Esophagus muscularis mucosa (tissue), 4 donors: ENCODE measurements at regions not wholly inside any gene's neighbourhood (a gene's known extent, or its start where the extent isn't known, plus 50 kb on each side); places are given as distances from the start of the nearest gene placed in this dataset.

ENCODE experiments used
- DNase-seq: peaks from one replicate; pipeline ENCODE4 v3.0.0-alpha.2; 2017; ENCODE audit errors: extremely low spot score
- H3K27ac ChIP-seq, 4 donors: fragments of 200-600 bp; sonication (generic); replicated peaks in 1 of 4; 1 replicate in 3 of 4; 2 replicates in 1 of 4; pipeline ENCODE4 v1.5.1; 2016 to 2019; ENCODE audit warnings: mild to moderate bottlenecking in 1 of 4
- H3K27me3 ChIP-seq, 4 donors: fragments of 200-600 bp; sonication (generic); one replicate each; pipeline versions ENCODE4 v1.5.1 to v1.6.0; 2016 to 2019
- H3K36me3 ChIP-seq, 4 donors: fragments of 200-600 bp; sonication (generic); one replicate each; pipeline ENCODE4 v1.5.1; 2016 to 2019
- H3K4me1 ChIP-seq, 4 donors: fragments of 200-600 bp; sonication (generic); one replicate each; pipeline ENCODE4 v1.5.1; 2016 to 2019
- H3K4me3 ChIP-seq, 4 donors: fragments of 200-600 bp; sonication (generic); 1 replicate in 2 of 4; 2 replicates in 2 of 4; pipeline ENCODE4 v1.5.1; 2016 to 2019; ENCODE audit warnings: mild to moderate bottlenecking in 4 of 4, moderate library complexity in 1 of 4
- H3K9me3 ChIP-seq, 4 donors: fragments of 200-600 bp; sonication (generic); 1 replicate in 3 of 4; 2 replicates in 1 of 4; pipeline ENCODE4 v1.5.1; 2016 to 2019
- CTCF ChIP-seq, 3 experiments: fragments of 200-600 bp in 2 of 3; fragments of 450-650 bp in 1 of 3; sonication (generic) in 2 of 3; IDR thresholded peaks; one replicate each; pipeline ENCODE4 v1.5.1; 2017 to 2019; ENCODE audit warnings: antibody characterized with exemption in 3 of 3, mild to moderate bottlenecking in 2 of 3, moderate library complexity in 1 of 3
- EP300 ChIP-seq: sonication (generic); formaldehyde crosslinking; IDR thresholded peaks from one replicate; pipeline ENCODE4 v1.6.1; 2017; ENCODE audit warnings: antibody characterized with exemption
- POLR2A ChIP-seq: fragments of 450-650 bp; IDR thresholded peaks from one replicate; pipeline ENCODE4 v1.6.1; 2017; ENCODE audit warnings: antibody characterized with exemption, moderate library complexity, mild to moderate bottlenecking, low read depth
- POLR2AphosphoS5 ChIP-seq, 2 donors: sonication (generic); formaldehyde crosslinking; IDR thresholded peaks; one replicate each; pipeline ENCODE4 v1.6.1; 2017; ENCODE audit warnings: antibody characterized with exemption in 2 of 2
- WGBS: methylation state at CpG from one replicate; pipeline ENCODE4 v1.1.5; 2018; 5-methylcytosine and 5-hydroxymethylcytosine counted together
- intact Hi-C: fragments of 100-400 bp; cut with DNase I; formaldehyde crosslinking; loops from one replicate; pipeline ENCODE4 v1.15.1; 2023

- no peak for DNase-seq
- no peaks in the 10 kb centered on the region for H3K36me3 ChIP-seq
- intact Hi-C loops = no loop called here
- WGBS = 37% methylated on average over 4 of the region's 4 CpGs
- no peaks in the 10 kb centered on the region for H3K9me3 ChIP-seq
- peak overlapping the region; percentile 38 to 50 (median 44) for H3K27ac ChIP-seq
- no peak overlapping the region for H3K4me3 ChIP-seq
- peaks cover 7 to 38% (median 30%) of the 10 kb centered on the region in 4 donors for H3K4me1 ChIP-seq
- H3K27me3 ChIP-seq = no peaks in the 10 kb centered on the region
- TF ChIP-seq POLR2AphosphoS5 (IDR thresholded peaks at IDR 0.05) = no peak
- no peak for TF ChIP-seq POLR2A
- no peak for TF ChIP-seq CTCF (IDR thresholded peaks at IDR 0.05)
- no peak for TF ChIP-seq EP300
Observed at GRCh38 chr2:215884451-215885087, 128.8 kb downstream of the MREG start.

GRCh38 chr2:215883799-215884198, 129.6 kb downstream of the MREG start:
- H3K9me3 ChIP-seq = no peaks in the 10 kb centered on the region
- H3K36me3 ChIP-seq = no peaks in the 10 kb centered on the region
- H3K27me3 ChIP-seq = no peaks in the 10 kb centered on the region
- TF ChIP-seq POLR2A = no peak
- no peak for TF ChIP-seq CTCF (IDR thresholded peaks at IDR 0.05)
- no peak for TF ChIP-seq POLR2AphosphoS5 (IDR thresholded peaks at IDR 0.05)
- TF ChIP-seq EP300 = no peak
- no peak for DNase-seq
- no peak overlapping the region for H3K4me3 ChIP-seq
- intact Hi-C loops = no loop called here
- peaks cover 7 to 41% (median 30%) of the 10 kb centered on the region in 4 donors for H3K4me1 ChIP-seq
- H3K27ac ChIP-seq = peak overlapping the region in 2 of 4 donors; percentile 38

GRCh38 chr2:215882689-215883088, 130.7 kb downstream of the MREG start:
- Histone ChIP-seq H3K27me3 (no peaks in the 10 kb centered on the region), H3K4me3 (no peak overlapping the region), H3K36me3 (no peaks in the 10 kb centered on the region), H3K9me3 (no peaks in the 10 kb centered on the region), H3K27ac (no peak overlapping the region), H3K4me1 (peaks cover 7 to 40% (median 22%) of the 10 kb centered on the region in 4 donors)
- TF ChIP-seq POLR2AphosphoS5 (IDR thresholded peaks at IDR 0.05) (no peak), POLR2A (no peak), EP300 (no peak), CTCF (IDR thresholded peaks at IDR 0.05) (no peak)
- intact Hi-C loops = no loop called here
- DNase-seq = no peak
- 78% methylated on average over 2 of the region's 2 CpGs for WGBS

DNA sequence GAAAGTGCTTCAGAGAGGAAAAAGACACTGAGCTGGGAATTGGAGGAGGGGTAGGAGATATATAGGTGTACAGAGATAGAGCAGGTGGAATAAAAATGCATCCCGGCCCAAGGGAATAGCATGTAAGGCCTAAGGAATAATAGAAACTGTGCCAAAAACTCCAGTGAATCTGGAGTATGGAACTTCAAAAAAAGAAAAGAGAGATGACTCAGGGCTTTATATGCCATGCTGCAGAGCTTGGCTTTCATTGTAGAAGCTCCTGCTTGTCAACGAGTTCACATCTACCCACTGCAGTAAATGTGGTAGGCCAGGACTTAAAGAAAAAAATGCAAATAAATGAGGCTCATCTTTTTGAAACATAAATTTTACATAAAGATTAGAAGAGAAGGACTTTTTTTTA, 131.8 kb downstream of the MREG start:
- no peaks in the 10 kb centered on the region for H3K36me3 ChIP-seq
- peaks cover 0 to 7% (median 3%) of the 10 kb centered on the region in 4 donors for H3K9me3 ChIP-seq
- no peak for DNase-seq
- WGBS = 54% methylated on average over 2 of the region's 2 CpGs
- TF ChIP-seq CTCF (IDR thresholded peaks at IDR 0.05) (no peak), POLR2A (no peak), POLR2AphosphoS5 (IDR thresholded peaks at IDR 0.05) (no peak), EP300 (no peak)
- peaks cover 7 to 40% (median 22%) of the 10 kb centered on the region in 4 donors for H3K4me1 ChIP-seq
- no peak overlapping the region for H3K27ac ChIP-seq
- H3K27me3 ChIP-seq = no peaks in the 10 kb centered on the region
- intact Hi-C loops = no loop called here
- no peak overlapping the region for H3K4me3 ChIP-seq

- WGBS = 65% methylated on average over 4 of the region's 4 CpGs
- H3K4me1 ChIP-seq = peaks cover 7 to 40% (median 22%) of the 10 kb centered on the region in 4 donors
- H3K27me3 ChIP-seq = no peaks in the 10 kb centered on the region
- no peaks in the 10 kb centered on the region for H3K36me3 ChIP-seq
- no peak for DNase-seq
- TF ChIP-seq EP300 = no peak
- no peak for TF ChIP-seq POLR2A
- TF ChIP-seq POLR2AphosphoS5 (IDR thresholded peaks at IDR 0.05) = no peak
- H3K4me3 ChIP-seq = no peak overlapping the region
- peaks cover 0 to 7% (median 3%) of the 10 kb centered on the region in 4 donors for H3K9me3 ChIP-seq
- intact Hi-C loops = no loop called here
- no peak overlapping the region for H3K27ac ChIP-seq
Observed at GRCh38 chr2:215880970-215881369, 132.4 kb downstream of the MREG start.
